ENCODE measurements at regions not wholly inside any gene's neighbourhood (a gene's known extent, or its start where the extent isn't known, plus 50 kb on each side); places are given as distances from the start of the nearest gene placed in this dataset.

- no peak for TF ChIP-seq CTCF (IDR thresholded peaks at IDR 0.05; ENCODE audit: unreplicated experiment in 3 of 3)
- no peaks in the 10 kb centered on the region for H3K27me3 Mint-ChIP-seq (ENCODE audit: low read depth)
- no peaks in the 10 kb centered on the region for H3K4me1 Mint-ChIP-seq
- no peaks in the 10 kb centered on the region for H3K36me3 Mint-ChIP-seq (ENCODE audit: low read depth)
- H3K9me3 Mint-ChIP-seq = peaks cover 5% of the 10 kb centered on the region
- H3K27ac Mint-ChIP-seq = no peak overlapping the region
- H3K4me3 Mint-ChIP-seq = no peak overlapping the region
Observed at GRCh38 chr4:134463771-134464170, 262.2 kb upstream of the PABPC4L start.

GRCh38 chr4:134426821-134427220 is 225.2 kb upstream of the PABPC4L start:
- Mint-ChIP-seq H3K4me1 (no peaks in the 10 kb centered on the region), H3K27me3 (ENCODE audit: low read depth) (no peaks in the 10 kb centered on the region), H3K36me3 (ENCODE audit: low read depth) (no peaks in the 10 kb centered on the region), H3K27ac (no peak overlapping the region), H3K4me3 (no peak overlapping the region), H3K9me3 (no peaks in the 10 kb centered on the region)
- no peak for TF ChIP-seq CTCF (IDR thresholded peaks at IDR 0.05; ENCODE audit: unreplicated experiment in 3 of 3)

GRCh38 chr4:134425756-134426155 is 224.2 kb upstream of the PABPC4L start:
- no peak overlapping the region for H3K4me3 Mint-ChIP-seq
- H3K9me3 Mint-ChIP-seq = no peaks in the 10 kb centered on the region
- H3K36me3 Mint-ChIP-seq (ENCODE audit: low read depth) = no peaks in the 10 kb centered on the region
- H3K27me3 Mint-ChIP-seq (ENCODE audit: low read depth) = no peaks in the 10 kb centered on the region
- H3K4me1 Mint-ChIP-seq = no peaks in the 10 kb centered on the region
- TF ChIP-seq CTCF (IDR thresholded peaks at IDR 0.05; ENCODE audit: unreplicated experiment in 3 of 3) = no peak
- no peak overlapping the region for H3K27ac Mint-ChIP-seq

- no peaks in the 10 kb centered on the region for H3K36me3 Mint-ChIP-seq (ENCODE audit: low read depth)
- H3K27ac Mint-ChIP-seq = no peak overlapping the region
- H3K9me3 Mint-ChIP-seq = no peaks in the 10 kb centered on the region
- H3K4me1 Mint-ChIP-seq = no peaks in the 10 kb centered on the region
- no peak overlapping the region for H3K4me3 Mint-ChIP-seq
- H3K27me3 Mint-ChIP-seq (ENCODE audit: low read depth) = no peaks in the 10 kb centered on the region
- no peak for TF ChIP-seq CTCF (IDR thresholded peaks at IDR 0.05; ENCODE audit: unreplicated experiment in 3 of 3)
Observed at GRCh38 chr4:134422776-134423175, 221.2 kb upstream of the PABPC4L start.

- no peak for TF ChIP-seq CTCF (IDR thresholded peaks at IDR 0.05; ENCODE audit: unreplicated experiment in 3 of 3)
- Mint-ChIP-seq H3K4me3 (no peak overlapping the region), H3K4me1 (no peaks in the 10 kb centered on the region)
Observed at GRCh38 chr4:134421734-134422133, 220.1 kb upstream of the PABPC4L start.

GRCh38 chr4:134408897-134409296 is 207.3 kb upstream of the PABPC4L start:
- Mint-ChIP-seq H3K27me3 (ENCODE audit: low read depth) (no peaks in the 10 kb centered on the region), H3K27ac (no peak overlapping the region), H3K9me3 (no peaks in the 10 kb centered on the region), H3K4me1 (no peaks in the 10 kb centered on the region), H3K36me3 (ENCODE audit: low read depth) (no peaks in the 10 kb centered on the region), H3K4me3 (no peak overlapping the region)
- no peak for TF ChIP-seq CTCF (IDR thresholded peaks at IDR 0.05; ENCODE audit: unreplicated experiment in 3 of 3)

More at GRCh38 chr4:134421734-134422133, 220.1 kb upstream of the PABPC4L start:
- Mint-ChIP-seq H3K27ac (no peak overlapping the region), H3K27me3 (ENCODE audit: low read depth) (no peaks in the 10 kb centered on the region), H3K36me3 (ENCODE audit: low read depth) (no peaks in the 10 kb centered on the region), H3K9me3 (no peaks in the 10 kb centered on the region)

Data from nephron (organoid).